Naive B cell (primary cell): ENCODE measurements at regions not wholly inside any gene's neighbourhood (a gene's known extent, or its start where the extent isn't known, plus 50 kb on each side); places are given as distances from the start of the nearest gene placed in this dataset.
A peak's percentile ranks its signal among the peaks of the same experiment; 100 is the strongest.

ENCODE experiments used
- ATAC-seq, 2 donors: fragments of 150-1000 bp; cut with Tn5 transposase; 2 replicates each; pipeline ENCODE4 v1.10.0; 2021; ENCODE audit warnings: low read depth in 2 of 2, mild to moderate bottlenecking in 2 of 2, moderate library complexity in 2 of 2
- DNase-seq: peaks from one replicate; pipeline ENCODE4 v3.0.0; 2022
- H3K27ac Mint-ChIP-seq, 6 donors: one replicate each; pipeline ENCODE4 v1.8.0; 2020 to 2022; ENCODE audit warnings: mild to moderate bottlenecking in 6 of 6, mixed read lengths in 6 of 6, moderate library complexity in 5 of 6, inconsistent platforms in 2 of 6
- H3K27me3 Mint-ChIP-seq, 3 donors: one replicate each; pipeline ENCODE4 v1.8.0; 2021 to 2022; ENCODE audit warnings: mixed read lengths in 3 of 3, mild to moderate bottlenecking in 1 of 3
- H3K36me3 Mint-ChIP-seq, 2 donors: one replicate each; pipeline ENCODE4 v1.8.0; 2020 to 2022; ENCODE audit warnings: mixed read lengths in 2 of 2, inconsistent platforms in 1 of 2, mild to moderate bottlenecking in 1 of 2
- H3K4me1 Mint-ChIP-seq, 3 donors: one replicate each; pipeline ENCODE4 v1.8.0; 2020 to 2022; ENCODE audit warnings: mixed read lengths in 3 of 3, inconsistent platforms in 1 of 3, mild to moderate bottlenecking in 1 of 3, moderate library complexity in 1 of 3
- H3K4me3 Mint-ChIP-seq, 8 donors: one replicate each; pipeline ENCODE4 v1.8.0; 2020 to 2022; ENCODE audit warnings: mild to moderate bottlenecking in 8 of 8, mixed read lengths in 8 of 8, moderate library complexity in 8 of 8, inconsistent platforms in 2 of 8
- H3K9me3 Mint-ChIP-seq, 7 donors: one replicate each; pipeline ENCODE4 v1.8.0; 2020 to 2022; ENCODE audit warnings: mixed read lengths in 7 of 7, mild to moderate bottlenecking in 5 of 7, inconsistent platforms in 2 of 7, moderate library complexity in 1 of 7

GRCh38 chr7:54701982-54702381 lies 57.0 kb downstream of the SEC61G start:
- Mint-ChIP-seq H3K27ac (no peak overlapping the region), H3K4me1 (no peaks in the 10 kb centered on the region), H3K9me3 (peaks cover 0 to 11% (median 5%) of the 10 kb centered on the region in 7 donors), H3K4me3 (no peak overlapping the region), H3K36me3 (no peaks in the 10 kb centered on the region), H3K27me3 (peaks cover 0 to 7% (median 0%) of the 10 kb centered on the region in 3 donors)
- no peak for ATAC-seq
- no peak for DNase-seq

GRCh38 chr7:54699715-54700114 lies 59.3 kb downstream of the SEC61G start:
- Mint-ChIP-seq H3K27me3 (peaks cover 0 to 7% (median 0%) of the 10 kb centered on the region in 3 donors), H3K9me3 (peaks cover 0 to 8% (median 2%) of the 10 kb centered on the region in 7 donors), H3K4me1 (no peaks in the 10 kb centered on the region), H3K4me3 (no peak overlapping the region), H3K36me3 (no peaks in the 10 kb centered on the region), H3K27ac (no peak overlapping the region)
- DNase-seq (no peak), ATAC-seq (no peak)

GRCh38 chr7:54697659-54698186 lies 61.3 kb downstream of the SEC61G start:
- ATAC-seq = no peak
- no peak for DNase-seq
- no peak overlapping the region for H3K4me3 Mint-ChIP-seq
- H3K9me3 Mint-ChIP-seq = peaks cover 0 to 8% (median 0%) of the 10 kb centered on the region in 7 donors
- H3K36me3 Mint-ChIP-seq = no peaks in the 10 kb centered on the region
- no peaks in the 10 kb centered on the region for H3K4me1 Mint-ChIP-seq
- no peak overlapping the region for H3K27ac Mint-ChIP-seq
- H3K27me3 Mint-ChIP-seq = no peaks in the 10 kb centered on the region

GRCh38 chr7:54690892-54691291 lies 68.1 kb downstream of the SEC61G start:
- Mint-ChIP-seq H3K27ac (peak overlapping the region in 1 of 6 donors; percentile 33), H3K4me1 (no peaks in the 10 kb centered on the region), H3K4me3 (no peak overlapping the region), H3K27me3 (no peaks in the 10 kb centered on the region), H3K9me3 (peaks cover 0 to 8% (median 0%) of the 10 kb centered on the region in 7 donors), H3K36me3 (no peaks in the 10 kb centered on the region)
- DNase-seq (no peak), ATAC-seq (no peak)

- no peaks in the 10 kb centered on the region for H3K27me3 Mint-ChIP-seq
- DNase-seq (no peak), ATAC-seq (no peak)
- H3K27ac Mint-ChIP-seq = no peak overlapping the region
- peaks cover 0 to 8% (median 2%) of the 10 kb centered on the region in 7 donors for H3K9me3 Mint-ChIP-seq
- no peak overlapping the region for H3K4me3 Mint-ChIP-seq
- H3K36me3 Mint-ChIP-seq = no peaks in the 10 kb centered on the region
- no peaks in the 10 kb centered on the region for H3K4me1 Mint-ChIP-seq
Measured at GRCh38 chr7:54690050-54690443, 69.0 kb downstream of the SEC61G start.

GRCh38 chr7:54689394-54690049 lies 69.5 kb downstream of the SEC61G start:
- no peak for DNase-seq
- no peaks in the 10 kb centered on the region for H3K4me1 Mint-ChIP-seq
- H3K9me3 Mint-ChIP-seq = peaks cover 0 to 10% (median 5%) of the 10 kb centered on the region in 7 donors
- H3K27me3 Mint-ChIP-seq = no peaks in the 10 kb centered on the region
- peak overlapping the region in 1 of 8 donors; percentile 37 for H3K4me3 Mint-ChIP-seq
- ATAC-seq = no peak
- H3K27ac Mint-ChIP-seq = peak overlapping the region in 1 of 6 donors; percentile 69
- no peaks in the 10 kb centered on the region for H3K36me3 Mint-ChIP-seq

- Mint-ChIP-seq H3K9me3 (peaks cover 0 to 11% (median 5%) of the 10 kb centered on the region in 7 donors), H3K27ac (no peak overlapping the region), H3K4me1 (no peaks in the 10 kb centered on the region), H3K4me3 (no peak overlapping the region), H3K36me3 (no peaks in the 10 kb centered on the region), H3K27me3 (no peaks in the 10 kb centered on the region)
- DNase-seq (no peak), ATAC-seq (no peak)
Measured at GRCh38 chr7:54687462-54688212, 71.4 kb downstream of the SEC61G start.

GRCh38 chr7:54680377-54681005 lies 78.5 kb downstream of the SEC61G start:
- Mint-ChIP-seq H3K27me3 (no peaks in the 10 kb centered on the region), H3K4me1 (no peaks in the 10 kb centered on the region), H3K27ac (no peak overlapping the region), H3K36me3 (no peaks in the 10 kb centered on the region), H3K9me3 (peaks cover 0 to 11% (median 5%) of the 10 kb centered on the region in 7 donors), H3K4me3 (no peak overlapping the region)
- ATAC-seq (no peak), DNase-seq (no peak)

- no peaks in the 10 kb centered on the region for H3K36me3 Mint-ChIP-seq
- H3K4me1 Mint-ChIP-seq = no peaks in the 10 kb centered on the region
- DNase-seq (no peak), ATAC-seq (no peak)
- no peak overlapping the region for H3K27ac Mint-ChIP-seq
- no peak overlapping the region for H3K4me3 Mint-ChIP-seq
- peaks cover 0 to 5% (median 2%) of the 10 kb centered on the region in 7 donors for H3K9me3 Mint-ChIP-seq
- H3K27me3 Mint-ChIP-seq = no peaks in the 10 kb centered on the region
Measured at GRCh38 chr7:54679490-54679817, 79.6 kb downstream of the SEC61G start.

- DNase-seq (no peak), ATAC-seq (no peak)
- H3K36me3 Mint-ChIP-seq = no peaks in the 10 kb centered on the region
- no peaks in the 10 kb centered on the region for H3K27me3 Mint-ChIP-seq
- H3K4me1 Mint-ChIP-seq = no peaks in the 10 kb centered on the region
- no peak overlapping the region for H3K27ac Mint-ChIP-seq
- peaks cover 0 to 5% (median 2%) of the 10 kb centered on the region in 7 donors for H3K9me3 Mint-ChIP-seq
- no peak overlapping the region for H3K4me3 Mint-ChIP-seq
Measured at GRCh38 chr7:54678763-54679489, 80.1 kb downstream of the SEC61G start.

- Mint-ChIP-seq H3K4me3 (peak overlapping the region in 1 of 8 donors; percentile 13), H3K4me1 (no peaks in the 10 kb centered on the region)
- no peak for DNase-seq
Measured at GRCh38 chr7:54674891-54675290, 84.1 kb downstream of the SEC61G start.

GRCh38 chr7:54672519-54672918 lies 86.5 kb downstream of the SEC61G start:
- Mint-ChIP-seq H3K4me3 (no peak overlapping the region), H3K27ac (no peak overlapping the region)
- no peak for ATAC-seq

More at GRCh38 chr7:54674891-54675290, 84.1 kb downstream of the SEC61G start:
- no peaks in the 10 kb centered on the region for H3K27me3 Mint-ChIP-seq
- H3K9me3 Mint-ChIP-seq = peaks cover 0 to 8% (median 2%) of the 10 kb centered on the region in 7 donors
- H3K27ac Mint-ChIP-seq = no peak overlapping the region
- no peak for ATAC-seq
- H3K36me3 Mint-ChIP-seq = no peaks in the 10 kb centered on the region

More at GRCh38 chr7:54672519-54672918, 86.5 kb downstream of the SEC61G start:
- Mint-ChIP-seq H3K36me3 (no peaks in the 10 kb centered on the region), H3K27me3 (peaks cover 0 to 5% (median 0%) of the 10 kb centered on the region in 3 donors), H3K4me1 (no peaks in the 10 kb centered on the region), H3K9me3 (peaks cover 0 to 9% (median 2%) of the 10 kb centered on the region in 7 donors)
- no peak for DNase-seq
